ENCODE measurements at regions not wholly inside any gene's neighbourhood (a gene's known extent, or its start where the extent isn't known, plus 50 kb on each side); places are given as distances from the start of the nearest gene placed in this dataset.

DNA sequence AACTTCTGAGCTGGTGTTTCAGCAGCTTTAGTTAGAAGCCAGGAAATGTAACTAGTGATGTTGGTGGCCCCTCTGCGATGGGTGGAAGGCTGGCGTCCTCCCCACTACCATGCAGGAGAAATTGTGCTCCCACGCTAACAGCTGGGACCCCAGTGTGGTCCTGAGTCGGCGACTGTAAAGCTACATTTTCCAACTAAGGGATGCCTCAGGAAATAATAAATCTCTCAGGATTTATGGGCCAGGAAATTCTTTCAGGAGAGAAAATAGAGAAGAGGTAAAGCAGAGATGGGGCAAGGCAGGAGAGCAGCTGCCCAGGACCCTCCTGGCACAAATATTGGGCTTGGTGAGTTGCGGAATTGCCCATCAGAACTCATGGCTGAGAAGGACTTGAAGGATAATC lies 186.9 kb downstream of the OPA1 start:
- H3K4me3 ChIP-seq (ENCODE audit: low read depth, low read length), result no peak overlapping the region
- no peak for DNase-seq (ENCODE audit: low read depth)
- no peak for TF ChIP-seq CTCF (IDR thresholded peaks at IDR 0.05; ENCODE audit: control insufficient read depth, extremely low read depth, insufficient read depth)

DNA sequence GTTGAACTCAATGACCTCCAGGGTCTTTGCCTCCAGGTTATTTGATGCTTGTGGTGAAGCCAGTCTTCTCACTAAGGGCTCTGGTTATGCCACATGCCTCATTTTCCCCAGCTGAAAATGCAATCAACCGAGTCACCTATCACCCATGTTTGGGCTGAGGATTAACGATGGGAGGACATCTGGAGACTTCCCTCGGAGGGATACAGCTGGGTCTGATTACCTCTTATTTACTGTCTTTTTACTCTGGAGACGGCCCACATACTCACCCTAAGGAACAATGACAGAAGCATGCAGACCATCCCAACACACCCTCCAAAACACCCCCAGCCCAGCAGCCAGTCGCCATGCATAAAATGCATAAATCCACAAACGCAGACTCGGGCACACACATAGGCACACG lies 187.4 kb downstream of the OPA1 start:
- H3K4me3 ChIP-seq (ENCODE audit: low read depth, low read length), result no peak overlapping the region
- no peak for DNase-seq (ENCODE audit: low read depth)
- no peak for TF ChIP-seq CTCF (IDR thresholded peaks at IDR 0.05; ENCODE audit: control insufficient read depth, extremely low read depth, insufficient read depth)

GRCh38 chr3:193780810-193781478 lies 187.9 kb downstream of the OPA1 start:
- TF ChIP-seq CTCF (IDR thresholded peaks at IDR 0.05; ENCODE audit: control insufficient read depth, extremely low read depth, insufficient read depth), result peak; percentile 71
- H3K4me3 ChIP-seq (ENCODE audit: low read depth, low read length), result no peak overlapping the region
- peak; percentile 22 for DNase-seq (ENCODE audit: low read depth)

- DNase-seq (ENCODE audit: low read depth), result no peak
- TF ChIP-seq CTCF (IDR thresholded peaks at IDR 0.05; ENCODE audit: control insufficient read depth, extremely low read depth, insufficient read depth), result no peak
- H3K4me3 ChIP-seq (ENCODE audit: low read depth, low read length), result no peak overlapping the region
Observed at GRCh38 chr3:193782276-193782647, 189.3 kb downstream of the OPA1 start.

DNA sequence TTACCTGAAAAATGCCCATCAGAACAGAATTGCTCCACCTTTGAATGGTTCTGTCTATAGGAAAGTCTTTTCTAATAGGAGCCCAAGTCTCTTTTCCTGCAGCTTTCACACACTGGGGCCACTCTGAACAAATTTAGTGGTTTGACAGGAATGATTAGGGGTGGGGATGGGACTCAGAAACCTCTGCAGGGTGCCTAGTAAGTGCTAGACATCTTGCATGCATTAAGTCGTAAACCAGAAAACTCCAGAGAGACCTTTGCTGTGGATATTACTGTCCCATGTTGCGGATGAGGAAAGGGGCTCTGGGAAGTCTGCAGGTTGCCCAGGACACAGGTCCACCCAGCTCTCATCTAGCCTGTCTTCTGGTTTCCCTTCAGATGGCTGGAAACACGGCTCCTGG lies 189.7 kb downstream of the OPA1 start:
- DNase-seq (ENCODE audit: low read depth), result no peak
- TF ChIP-seq CTCF (IDR thresholded peaks at IDR 0.05; ENCODE audit: control insufficient read depth, extremely low read depth, insufficient read depth), result no peak
- H3K4me3 ChIP-seq (ENCODE audit: low read depth, low read length), result no peak overlapping the region

DNA sequence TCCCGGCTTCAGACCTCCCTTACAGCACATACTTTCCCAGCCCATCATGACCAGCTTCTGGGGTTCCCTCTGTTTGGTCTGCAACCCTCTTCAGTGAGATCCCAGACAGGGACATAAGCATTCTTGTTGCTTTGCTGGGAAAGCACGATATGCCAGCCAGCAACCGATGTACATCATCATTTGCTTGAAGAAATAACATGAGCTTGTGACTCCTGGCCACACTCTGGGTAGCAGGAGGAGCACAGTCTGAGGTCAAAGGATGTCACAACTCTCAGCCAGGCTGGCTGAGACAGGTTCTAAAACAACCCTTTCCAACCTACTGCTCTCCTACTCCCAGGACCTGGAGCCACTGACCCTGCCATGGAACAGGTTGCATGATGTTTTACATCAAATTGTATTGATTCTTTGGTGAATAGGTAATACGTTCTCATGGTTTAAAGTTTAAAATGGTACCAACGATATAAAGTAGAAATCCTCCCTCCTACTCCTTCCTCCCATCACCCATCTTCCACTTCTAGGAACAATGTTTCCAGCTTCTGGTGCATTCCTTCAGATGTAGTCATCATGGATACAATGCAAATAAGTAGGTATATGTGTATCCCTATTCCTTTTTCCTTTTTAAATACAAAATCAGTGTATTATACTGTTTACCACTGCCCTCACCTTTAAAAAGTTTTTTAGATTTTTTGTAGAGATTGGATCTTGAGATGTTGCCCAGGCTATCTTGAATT lies 190.3 kb downstream of the OPA1 start:
- TF ChIP-seq CTCF (IDR thresholded peaks at IDR 0.05; ENCODE audit: control insufficient read depth, extremely low read depth, insufficient read depth), result no peak
- H3K4me3 ChIP-seq (ENCODE audit: low read depth, low read length), result no peak overlapping the region
- no peak for DNase-seq (ENCODE audit: low read depth)

DNA sequence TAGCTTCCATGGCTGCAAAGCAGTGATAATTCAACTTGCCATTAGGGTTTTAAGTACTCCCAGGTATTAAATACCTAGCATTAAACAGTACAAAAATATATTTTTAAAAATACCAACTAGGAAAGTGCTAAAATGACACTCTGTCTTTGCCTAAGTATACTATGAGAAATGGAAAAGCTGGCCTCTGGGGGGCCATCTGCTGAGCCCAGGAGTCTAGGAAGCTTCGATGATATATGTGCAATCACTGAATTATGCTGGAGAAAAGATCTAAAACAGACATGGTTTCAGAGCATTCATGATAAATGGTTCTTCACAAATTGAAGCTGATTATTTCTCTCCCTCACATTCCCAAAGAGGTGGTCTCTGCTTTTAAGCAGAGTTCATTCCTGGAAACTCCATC lies 191.8 kb downstream of the OPA1 start:
- no peak for TF ChIP-seq CTCF (IDR thresholded peaks at IDR 0.05; ENCODE audit: control insufficient read depth, extremely low read depth, insufficient read depth)
- DNase-seq (ENCODE audit: low read depth), result no peak
- H3K4me3 ChIP-seq (ENCODE audit: low read depth, low read length), result no peak overlapping the region

All from LNCaP clone FGC (cell line).